HG02798 (cell line): ENCODE measurements at regions not wholly inside any gene's neighbourhood (a gene's known extent, or its start where the extent isn't known, plus 50 kb on each side); places are given as distances from the start of the nearest gene placed in this dataset.

Experiments
- ATAC-seq: cut with Tn5 transposase; IDR thresholded peaks from one replicate; pipeline ENCODE4 v1.9.1; 2021; ENCODE audit warnings: mild to moderate bottlenecking; ENCODE audit not compliant: unreplicated experiment, poor library complexity

DNA sequence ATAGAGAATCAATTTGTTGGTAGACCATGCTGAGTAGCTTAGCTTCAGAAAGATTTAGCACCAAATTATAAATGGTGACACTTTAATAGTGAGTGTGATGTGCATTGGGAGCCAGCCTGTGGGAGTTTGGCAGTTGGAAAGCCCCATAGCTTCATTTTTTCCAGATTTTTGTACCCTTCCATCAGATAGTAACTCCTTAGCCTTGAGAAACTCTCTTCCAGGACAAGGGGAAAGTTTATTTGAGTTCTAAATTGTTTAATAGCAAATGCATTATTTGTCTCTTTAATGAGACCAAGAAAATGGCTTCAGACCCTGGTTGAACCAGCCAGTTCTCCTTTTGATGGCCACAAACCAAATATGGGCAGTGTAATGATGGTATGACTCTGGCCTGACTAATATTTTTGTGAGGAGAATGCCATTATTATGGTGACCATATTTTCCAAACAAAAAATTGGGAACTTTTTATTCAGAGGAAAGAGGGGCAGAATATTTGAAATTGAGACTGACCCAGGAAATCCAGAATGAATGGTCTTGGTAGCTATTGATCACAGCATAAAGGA, 49.8 kb downstream of the PLCE1 start:
- ATAC-seq: no peak

DNA sequence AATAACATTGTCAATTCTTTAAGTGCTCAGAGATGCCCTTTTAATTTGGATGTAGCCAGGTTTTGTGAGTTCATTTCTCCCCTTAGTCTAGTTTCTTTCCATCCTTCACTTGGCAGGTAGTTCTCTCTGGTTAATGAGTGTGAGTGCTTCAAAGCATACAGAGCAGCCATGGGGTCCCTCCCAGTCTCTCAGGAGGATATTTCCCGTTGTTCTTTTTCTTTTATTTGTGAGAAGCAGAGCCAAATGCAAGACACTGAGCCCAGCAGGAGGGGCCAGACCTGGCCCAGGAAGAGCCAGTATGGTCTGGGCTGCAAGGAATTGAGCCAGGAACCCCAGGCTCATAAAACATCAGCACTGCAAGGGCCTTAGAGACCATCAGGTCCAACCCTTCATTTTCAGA, 52.4 kb downstream of the PLCE1 start:
- no peak for ATAC-seq

DNA sequence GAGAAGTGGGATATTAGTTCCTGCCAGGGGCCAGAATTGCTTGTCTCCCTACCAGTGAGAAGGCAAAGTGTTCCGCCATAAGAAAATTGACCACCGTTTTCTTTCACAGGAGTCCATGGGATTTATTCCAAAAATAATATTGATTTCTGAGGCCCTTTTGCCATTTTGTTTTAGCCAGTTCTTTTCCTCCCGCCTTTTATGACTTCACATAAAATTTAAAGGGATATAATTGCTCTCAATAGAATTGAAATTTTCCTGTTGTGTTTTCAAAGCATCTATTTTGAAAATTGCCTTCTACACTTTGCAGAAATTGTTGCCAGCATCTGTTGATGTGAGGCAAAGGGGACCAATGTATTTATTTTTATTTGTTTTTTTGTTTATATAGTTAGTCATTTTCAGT, 53.6 kb downstream of the PLCE1 start:
- no peak for ATAC-seq

- no peak for ATAC-seq
These were observed 56.2 kb downstream of the PLCE1 start for GRCh38 chr10:94049911-94050310.

- no peak for ATAC-seq
These were observed 58.5 kb downstream of the PLCE1 start for GRCh38 chr10:94052281-94052680.

- ATAC-seq: no peak
These were observed 59.4 kb downstream of the PLCE1 start for GRCh38 chr10:94052866-94053791.

DNA sequence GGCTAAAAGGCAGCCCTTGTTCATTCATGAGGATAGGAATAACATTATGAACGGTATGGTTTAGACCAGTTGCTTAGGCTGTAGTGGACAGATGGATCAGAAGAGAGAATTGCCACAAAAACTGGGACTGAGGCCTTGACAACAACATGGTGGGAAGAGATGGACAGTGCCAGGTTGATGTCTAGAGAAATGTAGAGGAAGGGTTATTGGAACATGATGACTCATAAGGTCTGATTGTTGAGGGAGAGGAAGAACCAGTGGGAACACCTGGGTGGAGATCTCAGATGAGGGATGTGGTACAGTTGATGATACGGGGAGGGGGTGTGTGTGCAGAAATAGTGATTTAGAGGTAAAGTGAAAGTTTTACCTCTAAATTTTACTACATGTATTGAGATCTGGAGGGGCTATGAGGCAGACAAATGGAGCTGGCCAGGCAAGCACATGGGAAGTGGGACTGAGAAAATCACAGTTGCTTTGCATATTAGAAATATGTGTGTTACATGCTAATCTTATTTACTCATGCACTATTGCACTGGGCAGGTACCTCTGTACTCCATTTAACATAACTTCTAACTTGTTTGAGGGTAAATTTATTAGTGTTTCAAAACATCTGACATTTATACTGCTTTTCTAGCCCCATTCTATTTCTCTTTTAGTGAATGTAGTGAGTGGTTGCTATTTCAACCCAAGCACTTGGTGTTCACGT, 65.6 kb downstream of the PLCE1 start:
- no peak for ATAC-seq

GRCh38 chr10:94061026-94061425, 67.3 kb downstream of the PLCE1 start:
- ATAC-seq: no peak

- no peak for ATAC-seq
These were observed 68.9 kb downstream of the PLCE1 start for GRCh38 chr10:94062611-94063010.

DNA sequence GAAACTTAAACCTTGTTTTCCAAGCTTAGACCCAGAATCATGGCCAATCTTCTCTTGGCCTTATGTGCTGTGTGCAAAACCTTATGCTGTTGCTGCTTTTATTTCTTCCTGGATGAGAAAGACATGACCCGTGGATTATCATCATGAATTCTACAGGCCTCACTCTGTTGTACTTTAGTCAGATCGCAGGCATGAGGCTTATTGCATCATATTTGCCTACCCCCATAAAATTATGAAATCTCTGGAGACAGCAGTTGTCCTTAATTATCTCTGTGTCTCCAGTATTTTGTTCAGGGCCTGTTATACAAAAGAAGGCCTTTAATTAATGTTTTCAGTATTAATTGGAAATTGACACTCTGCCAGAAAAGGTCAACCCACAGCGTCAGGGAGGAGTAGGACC, 71.6 kb downstream of the PLCE1 start:
- ATAC-seq: no peak

- no peak for ATAC-seq
These were observed 72.1 kb downstream of the PLCE1 start for GRCh38 chr10:94065787-94066186.

DNA sequence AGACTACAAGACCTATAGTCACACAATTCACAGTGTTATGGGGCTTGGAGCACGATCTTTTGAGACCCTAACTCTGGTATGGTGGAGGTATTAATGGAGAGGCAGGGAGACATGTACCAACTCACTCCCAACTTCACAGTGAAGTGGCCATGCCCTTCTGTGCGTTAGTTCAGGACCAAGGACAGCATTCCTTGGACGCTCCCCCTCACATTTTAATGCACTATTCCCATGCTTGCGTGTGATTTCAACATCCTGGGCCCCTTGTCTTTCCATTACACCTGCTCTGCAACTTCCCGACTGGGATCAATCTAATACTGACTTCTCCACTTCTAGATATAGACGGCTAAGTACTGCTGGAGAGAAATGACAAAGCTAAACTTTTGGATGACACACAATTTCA, 72.7 kb downstream of the PLCE1 start:
- no peak for ATAC-seq

DNA sequence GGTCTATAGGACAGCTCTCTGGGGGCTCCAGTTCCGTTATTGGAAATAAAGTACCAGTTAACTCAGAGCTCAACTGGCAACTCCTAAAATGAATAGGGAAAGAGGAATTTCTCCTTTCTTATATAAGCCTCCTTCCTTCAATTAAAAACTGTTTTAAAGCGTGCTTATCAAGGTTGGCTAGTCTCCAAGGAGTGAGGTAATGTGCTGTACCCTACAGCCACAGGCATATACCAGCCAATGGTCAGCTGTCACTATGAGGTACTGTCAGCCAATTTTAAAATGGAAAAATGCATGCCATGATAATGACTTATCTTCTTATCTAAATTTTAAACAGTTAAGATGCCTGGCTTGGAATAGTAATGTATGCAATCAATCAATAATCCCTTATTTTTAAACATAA, 76.2 kb downstream of the PLCE1 start:
- ATAC-seq: no peak

DNA sequence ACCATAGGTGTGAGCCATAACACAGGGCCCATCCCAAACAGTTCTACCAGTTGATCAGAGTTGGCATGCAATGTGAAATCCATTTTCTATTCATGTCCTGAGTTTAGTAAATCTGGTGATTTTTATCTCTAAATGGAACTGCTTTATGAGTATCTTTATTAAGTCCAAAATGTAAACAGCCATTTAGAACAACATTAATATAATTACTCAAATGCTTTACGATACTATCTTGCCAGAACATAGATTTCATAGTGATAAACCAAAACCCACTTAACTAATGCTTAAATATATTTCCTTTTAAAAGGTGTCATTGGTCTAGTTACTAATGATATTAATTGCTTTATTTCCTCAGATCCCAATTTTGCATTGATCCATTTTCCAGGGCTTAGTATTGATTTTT, 80.7 kb downstream of the PLCE1 start:
- no peak for ATAC-seq

- no peak for ATAC-seq
These were observed 81.8 kb downstream of the PLCE1 start for GRCh38 chr10:94075506-94075905.

DNA sequence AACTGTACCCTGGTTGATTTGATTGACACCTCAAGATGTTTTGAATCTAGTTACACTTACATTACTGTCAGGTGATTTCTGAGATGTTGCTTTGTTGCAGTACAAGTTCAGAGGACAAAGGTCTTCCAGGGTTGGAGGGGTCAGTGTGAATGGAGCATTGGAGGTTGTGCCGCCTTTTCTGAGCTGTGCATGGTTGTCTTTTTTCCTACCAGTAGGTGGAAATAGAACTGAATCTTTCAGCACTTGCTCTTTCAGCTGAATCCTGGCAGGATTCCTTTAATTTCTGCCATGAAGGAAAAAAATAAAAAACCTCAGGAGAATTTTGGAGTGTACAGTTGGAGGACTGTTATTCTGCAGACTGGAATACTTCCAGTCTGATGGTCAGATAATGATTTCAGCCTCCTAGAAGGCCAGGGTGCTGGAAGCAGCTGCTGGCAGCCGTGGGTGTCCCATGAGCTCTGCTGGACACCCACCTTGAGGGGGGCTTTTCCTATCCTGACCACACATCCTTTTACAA, 82.7 kb downstream of the PLCE1 start:
- ATAC-seq: no peak

DNA sequence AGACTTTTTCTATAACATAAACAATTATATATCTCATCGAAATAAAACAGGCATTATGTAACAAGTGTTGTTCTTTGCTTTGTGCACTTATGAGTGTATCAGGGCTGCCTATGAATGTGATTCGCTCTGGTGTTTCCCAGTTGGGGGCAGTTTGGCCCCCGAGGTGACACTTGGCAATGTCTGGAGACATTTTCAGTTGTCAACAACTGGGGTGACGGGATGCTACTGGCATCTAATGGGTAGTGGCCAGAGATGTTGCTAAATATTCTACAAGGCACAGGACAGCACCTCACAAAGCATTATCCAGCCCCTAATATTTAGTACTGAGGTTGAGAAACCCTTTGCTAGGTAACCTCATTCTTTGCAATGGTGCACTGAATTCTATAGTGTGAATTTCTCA, 83.3 kb downstream of the PLCE1 start:
- no peak for ATAC-seq

- ATAC-seq: no peak
These were observed 86.4 kb downstream of the PLCE1 start for GRCh38 chr10:94080108-94080507.

- no peak for ATAC-seq
These were observed 90.0 kb downstream of the PLCE1 start for GRCh38 chr10:94083662-94084265.

GRCh38 chr10:94084344-94084743, 90.6 kb downstream of the PLCE1 start:
- ATAC-seq: no peak

DNA sequence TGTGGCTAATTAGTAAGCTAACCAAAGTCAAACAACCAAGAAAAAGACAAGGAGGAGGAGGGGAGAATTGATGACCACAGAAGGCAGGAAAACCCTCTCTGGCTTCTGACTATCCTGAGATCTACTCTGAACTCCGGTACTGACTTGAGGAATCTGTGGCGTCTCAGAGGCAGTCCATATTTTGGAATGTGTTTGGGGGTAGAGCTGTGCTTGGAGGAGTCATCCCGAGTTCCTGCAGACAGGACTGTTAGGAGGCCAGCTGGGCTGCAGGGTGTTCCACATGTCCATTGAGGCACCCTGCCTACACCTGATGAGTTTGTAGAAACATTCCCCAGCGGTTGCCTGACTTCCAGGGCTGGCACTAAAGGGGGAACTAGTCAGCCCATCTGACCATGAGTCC, 91.6 kb downstream of the PLCE1 start:
- no peak for ATAC-seq
